GM21447 (cell line): ENCODE measurements at regions not wholly inside any gene's neighbourhood (a gene's known extent, or its start where the extent isn't known, plus 50 kb on each side); places are given as distances from the start of the nearest gene placed in this dataset.
"Not testable (repeated sequence)": the region's sequence is repeated elsewhere in the genome, so short reads cannot be mapped to it uniquely, and the experiment has no call there.

ENCODE experiments used
- ATAC-seq: cut with Tn5 transposase; IDR thresholded peaks from one replicate; pipeline ENCODE4 v1.9.1; 2021; ENCODE audit not compliant: unreplicated experiment

- no peak for ATAC-seq
Observed at GRCh38 chr13:62450759-62451158, 1035.1 kb upstream of the PCDH20 start.

GRCh38 chr13:62447771-62448382, 1032.2 kb upstream of the PCDH20 start:
- ATAC-seq = not testable (repeated sequence)

- no peak for ATAC-seq
Observed at GRCh38 chr13:62444805-62445204, 1029.2 kb upstream of the PCDH20 start.

GRCh38 chr13:62434081-62434480, 1018.4 kb upstream of the PCDH20 start:
- no peak for ATAC-seq

- no peak for ATAC-seq
Observed at GRCh38 chr13:62433660-62434059, 1018.0 kb upstream of the PCDH20 start.

- ATAC-seq = no peak
Observed at GRCh38 chr13:62432906-62433305, 1017.3 kb upstream of the PCDH20 start.

GRCh38 chr13:62432295-62432694, 1016.6 kb upstream of the PCDH20 start:
- no peak for ATAC-seq

- ATAC-seq = no peak
Observed at GRCh38 chr13:62431852-62432251, 1016.2 kb upstream of the PCDH20 start.

GRCh38 chr13:62418872-62419271, 1003.2 kb upstream of the PCDH20 start:
- no peak for ATAC-seq

GRCh38 chr13:62418376-62418775, 1002.7 kb upstream of the PCDH20 start:
- no peak for ATAC-seq

GRCh38 chr13:62407871-62408270, 992.2 kb upstream of the PCDH20 start:
- ATAC-seq = no peak

- no peak for ATAC-seq
Observed at GRCh38 chr13:62388515-62388914, 972.9 kb upstream of the PCDH20 start.

GRCh38 chr13:62387647-62388046, 972.0 kb upstream of the PCDH20 start:
- ATAC-seq = no peak

- not testable (repeated sequence) for ATAC-seq
Observed at GRCh38 chr13:62379241-62379640, 963.6 kb upstream of the PCDH20 start.

- no peak for ATAC-seq
Observed at GRCh38 chr13:62377838-62378237, 962.2 kb upstream of the PCDH20 start.

- ATAC-seq = no peak
Observed at GRCh38 chr13:62375653-62376052, 960.0 kb upstream of the PCDH20 start.

- no peak for ATAC-seq
Observed at GRCh38 chr13:62371737-62372136, 956.1 kb upstream of the PCDH20 start.

- not testable (repeated sequence) for ATAC-seq
Observed at GRCh38 chr13:62367971-62368370, 952.3 kb upstream of the PCDH20 start.

GRCh38 chr13:62360609-62361008, 945.0 kb upstream of the PCDH20 start:
- no peak for ATAC-seq

- ATAC-seq = no peak
Observed at GRCh38 chr13:62358646-62358932, 942.9 kb upstream of the PCDH20 start.

GRCh38 chr13:62357887-62358645, 942.4 kb upstream of the PCDH20 start:
- ATAC-seq = no peak

- no peak for ATAC-seq
Observed at GRCh38 chr13:62356977-62357376, 941.3 kb upstream of the PCDH20 start.
